Tibial nerve (tissue), 4 donors: ENCODE measurements at regions not wholly inside any gene's neighbourhood (a gene's known extent, or its start where the extent isn't known, plus 50 kb on each side); places are given as distances from the start of the nearest gene placed in this dataset.

Source experiments
- CTCF ChIP-seq, 5 experiments: fragments of 200-600 bp in 3 of 5; fragments of 450-650 bp in 2 of 5; sonication (generic) in 3 of 5; IDR thresholded peaks; one replicate each; pipeline ENCODE4 v1.5.1; 2016 to 2019; ENCODE audit warnings: antibody characterized with exemption in 5 of 5, mild to moderate bottlenecking in 3 of 5, moderate library complexity in 2 of 5
- EP300 ChIP-seq, 2 donors: sonication (generic); formaldehyde crosslinking; IDR thresholded peaks; one replicate each; pipeline ENCODE4 v1.6.1; 2017; ENCODE audit warnings: antibody characterized with exemption in 2 of 2, mild to moderate bottlenecking in 1 of 2
- POLR2A ChIP-seq, 2 donors: fragments of 450-650 bp; IDR thresholded peaks; one replicate each; pipeline ENCODE4 v1.6.1; 2017; ENCODE audit warnings: antibody characterized with exemption in 2 of 2, mild to moderate bottlenecking in 2 of 2, moderate library complexity in 2 of 2

GRCh38 chr12:91882910-91883309 lies 262.7 kb downstream of the BTG1 start:
- no peak for TF ChIP-seq EP300 (IDR thresholded peaks at IDR 0.05)
- no peak for TF ChIP-seq CTCF (IDR thresholded peaks at IDR 0.05)
- no peak for TF ChIP-seq POLR2A (IDR thresholded peaks at IDR 0.05)
